ENCODE measurements at regions not wholly inside any gene's neighbourhood (a gene's known extent, or its start where the extent isn't known, plus 50 kb on each side); places are given as distances from the start of the nearest gene placed in this dataset.
A peak's percentile ranks its signal among the peaks of the same experiment; 100 is the strongest.

DNA sequence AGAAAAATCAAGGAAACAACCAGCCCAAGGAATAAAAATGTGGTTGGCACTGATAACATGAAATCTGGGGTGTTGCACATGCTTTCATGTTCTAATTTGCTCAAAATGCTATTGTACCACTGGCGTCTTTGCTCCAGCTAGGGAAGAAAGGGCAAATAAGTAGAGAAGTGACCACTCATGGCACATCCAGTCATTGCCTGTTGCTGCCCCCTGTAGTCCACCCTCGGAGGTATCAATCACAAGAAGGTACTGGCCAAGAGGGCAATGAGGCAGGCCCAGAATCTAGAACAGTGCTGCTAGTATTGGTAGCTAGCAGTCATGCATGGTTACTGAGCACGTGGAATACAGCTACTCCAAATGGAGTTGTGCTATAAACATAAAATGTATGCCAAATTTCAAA lies 213.4 kb downstream of the CDCA7 start:
- no peak overlapping the region for H3K4me2 ChIP-seq (ENCODE audit: low read depth, low read length, poor library complexity, severe bottlenecking)

DNA sequence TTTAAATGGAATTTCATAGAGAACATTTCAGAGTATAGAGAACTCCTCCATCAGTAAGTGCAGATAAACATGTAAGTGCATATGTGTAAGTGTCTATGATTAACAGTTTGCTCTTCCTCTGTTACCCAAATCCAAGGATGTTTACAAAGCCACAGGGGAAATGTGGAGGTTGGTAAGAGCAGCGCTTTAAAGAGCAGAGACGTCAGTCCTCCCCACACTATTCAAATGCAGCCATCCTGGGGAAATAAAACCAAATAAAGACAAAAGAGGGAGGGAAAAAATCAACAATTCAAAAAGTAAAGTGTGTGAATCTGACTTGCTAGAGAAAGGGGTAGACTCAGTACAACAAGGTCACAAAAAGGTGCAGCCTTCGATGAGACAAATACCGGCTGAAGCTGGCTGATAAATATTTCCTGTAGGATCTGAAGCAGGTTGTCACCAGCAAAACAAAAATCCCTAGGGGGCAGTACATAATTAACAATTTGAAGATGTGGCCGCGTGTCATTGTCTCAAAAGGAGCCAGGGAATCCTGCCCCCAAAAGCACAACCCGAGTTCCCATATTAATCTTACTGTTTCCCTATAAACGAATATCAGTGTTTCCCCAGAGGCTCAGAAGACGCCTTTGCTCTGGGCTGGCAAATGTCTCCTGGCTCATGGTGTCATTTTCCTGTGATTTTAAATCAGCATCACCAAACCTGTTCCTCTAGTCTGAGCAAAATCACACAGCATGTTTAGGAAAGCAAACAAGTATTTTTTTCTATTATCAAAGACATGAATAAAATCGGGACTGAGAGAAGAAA lies 216.5 kb downstream of the CDCA7 start:
- Histone ChIP-seq H3K9me3 (ENCODE audit: insufficient read depth, low read depth, low read length) (no peaks in the 10 kb centered on the region), H3K4me1 (ENCODE audit: insufficient read depth, low read length, poor library complexity, severe bottlenecking) (peaks cover 8% of the 10 kb centered on the region), H3K36me3 (ENCODE audit: insufficient read depth, low read length) (no peaks in the 10 kb centered on the region), H4K20me1 (ENCODE audit: insufficient read depth, low read length, poor library complexity, severe bottlenecking) (no peaks in the 10 kb centered on the region), H3K27me3 (ENCODE audit: insufficient read depth, low read length, poor library complexity, severe bottlenecking) (no peaks in the 10 kb centered on the region), H3K4me3 (ENCODE audit: low read length, poor library complexity, severe bottlenecking) (no peak overlapping the region), H3F3A (ENCODE audit: low read depth) (no peaks in the 10 kb centered on the region), H3K9ac (ENCODE audit: low read depth, low read length, poor library complexity, severe bottlenecking) (no peak overlapping the region), H3K9me2 (replicated peaks; ENCODE audit: low read depth, low read length) (no peaks in the 10 kb centered on the region), H2AFZ (ENCODE audit: low read length) (peak overlapping the region; percentile 79), H3K4me2 (ENCODE audit: low read depth, low read length, poor library complexity, severe bottlenecking) (no peak overlapping the region), H3K79me2 (ENCODE audit: insufficient read depth, low read length) (no peaks in the 10 kb centered on the region)
- no peak for TF ChIP-seq EZH2phosphoT487 (IDR thresholded peaks at IDR 0.05; ENCODE audit: borderline replicate concordance)
- TF ChIP-seq, protein P1, sequence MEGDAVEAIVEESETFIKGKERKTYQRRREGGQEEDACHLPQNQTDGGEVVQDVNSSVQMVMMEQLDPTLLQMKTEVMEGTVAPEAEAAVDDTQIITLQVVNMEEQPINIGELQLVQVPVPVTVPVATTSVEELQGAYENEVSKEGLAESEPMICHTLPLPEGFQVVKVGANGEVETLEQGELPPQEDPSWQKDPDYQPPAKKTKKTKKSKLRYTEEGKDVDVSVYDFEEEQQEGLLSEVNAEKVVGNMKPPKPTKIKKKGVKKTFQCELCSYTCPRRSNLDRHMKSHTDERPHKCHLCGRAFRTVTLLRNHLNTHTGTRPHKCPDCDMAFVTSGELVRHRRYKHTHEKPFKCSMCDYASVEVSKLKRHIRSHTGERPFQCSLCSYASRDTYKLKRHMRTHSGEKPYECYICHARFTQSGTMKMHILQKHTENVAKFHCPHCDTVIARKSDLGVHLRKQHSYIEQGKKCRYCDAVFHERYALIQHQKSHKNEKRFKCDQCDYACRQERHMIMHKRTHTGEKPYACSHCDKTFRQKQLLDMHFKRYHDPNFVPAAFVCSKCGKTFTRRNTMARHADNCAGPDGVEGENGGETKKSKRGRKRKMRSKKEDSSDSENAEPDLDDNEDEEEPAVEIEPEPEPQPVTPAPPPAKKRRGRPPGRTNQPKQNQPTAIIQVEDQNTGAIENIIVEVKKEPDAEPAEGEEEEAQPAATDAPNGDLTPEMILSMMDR (conservative IDR thresholded peaks at IDR 0.05; ENCODE audit: low read length): peak; percentile 43

More for the DNA sequence above, 213.4 kb downstream of the CDCA7 start:
- Histone ChIP-seq H3K9ac (ENCODE audit: low read depth, low read length, poor library complexity, severe bottlenecking) (no peak overlapping the region), H3K9me2 (replicated peaks; ENCODE audit: low read depth, low read length) (no peaks in the 10 kb centered on the region), H3K4me3 (ENCODE audit: low read length, poor library complexity, severe bottlenecking) (no peak overlapping the region), H3F3A (ENCODE audit: low read depth) (no peaks in the 10 kb centered on the region), H2AFZ (ENCODE audit: low read length) (no peak overlapping the region), H3K27me3 (ENCODE audit: insufficient read depth, low read length, poor library complexity, severe bottlenecking) (no peaks in the 10 kb centered on the region), H3K79me2 (ENCODE audit: insufficient read depth, low read length) (no peaks in the 10 kb centered on the region), H3K36me3 (ENCODE audit: insufficient read depth, low read length) (no peaks in the 10 kb centered on the region), H3K9me3 (ENCODE audit: insufficient read depth, low read depth, low read length) (no peaks in the 10 kb centered on the region), H3K4me1 (ENCODE audit: insufficient read depth, low read length, poor library complexity, severe bottlenecking) (peaks cover 8% of the 10 kb centered on the region), H4K20me1 (ENCODE audit: insufficient read depth, low read length, poor library complexity, severe bottlenecking) (no peaks in the 10 kb centered on the region)
- TF ChIP-seq, protein P1 (conservative IDR thresholded peaks at IDR 0.05; ENCODE audit: low read length): peak; percentile 82
- TF ChIP-seq EZH2phosphoT487 (IDR thresholded peaks at IDR 0.05; ENCODE audit: borderline replicate concordance): no peak

DNA sequence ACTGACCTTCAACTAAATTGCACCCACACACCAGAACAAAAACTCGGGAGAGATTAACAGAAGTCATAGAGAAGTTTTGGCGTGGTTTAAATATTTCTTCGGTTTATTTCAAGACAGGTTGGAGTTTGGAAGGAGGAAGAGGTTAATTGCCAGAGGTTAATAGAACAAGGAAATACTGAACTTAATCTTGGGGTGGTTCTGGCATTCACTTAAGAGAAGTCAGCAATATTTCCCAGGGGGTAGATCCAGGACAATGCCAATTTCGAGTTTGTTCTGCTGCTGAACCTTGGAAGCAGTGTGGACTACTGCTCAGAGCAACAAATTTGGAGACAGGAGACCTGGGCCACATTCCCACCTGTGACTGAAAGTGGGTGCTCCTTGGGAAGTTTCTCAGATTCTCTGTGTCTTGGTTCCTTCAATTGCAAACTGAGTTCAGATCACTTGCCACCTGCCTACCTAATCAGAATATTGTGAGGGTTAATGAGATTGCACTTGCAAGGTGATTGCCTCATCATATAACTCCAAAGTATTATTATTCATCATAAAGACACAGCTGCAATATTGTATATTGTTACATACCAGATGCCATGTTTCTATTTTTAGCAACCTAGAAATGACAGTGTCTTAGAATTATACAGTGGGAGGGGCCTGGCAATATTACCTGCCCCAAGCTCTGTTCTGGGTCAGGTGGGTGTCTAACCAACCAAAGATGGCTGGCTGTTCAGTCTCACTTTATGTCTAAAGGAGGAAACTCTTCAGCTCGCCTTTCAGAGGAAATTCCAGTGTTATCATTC lies 217.4 kb downstream of the CDCA7 start:
- TF ChIP-seq EZH2phosphoT487 (IDR thresholded peaks at IDR 0.05; ENCODE audit: borderline replicate concordance): no peak
- TF ChIP-seq, protein P1 (conservative IDR thresholded peaks at IDR 0.05; ENCODE audit: low read length): no peak
- Histone ChIP-seq H3K4me3 (ENCODE audit: low read length, poor library complexity, severe bottlenecking) (no peak overlapping the region), H3K9ac (ENCODE audit: low read depth, low read length, poor library complexity, severe bottlenecking) (no peak overlapping the region), H3K79me2 (ENCODE audit: insufficient read depth, low read length) (no peaks in the 10 kb centered on the region), H3K36me3 (ENCODE audit: insufficient read depth, low read length) (no peaks in the 10 kb centered on the region), H3K9me3 (ENCODE audit: insufficient read depth, low read depth, low read length) (no peaks in the 10 kb centered on the region), H3K4me1 (ENCODE audit: insufficient read depth, low read length, poor library complexity, severe bottlenecking) (peaks cover 8% of the 10 kb centered on the region), H3K9me2 (replicated peaks; ENCODE audit: low read depth, low read length) (no peaks in the 10 kb centered on the region), H4K20me1 (ENCODE audit: insufficient read depth, low read length, poor library complexity, severe bottlenecking) (no peaks in the 10 kb centered on the region), H3K4me2 (ENCODE audit: low read depth, low read length, poor library complexity, severe bottlenecking) (no peak overlapping the region), H3F3A (ENCODE audit: low read depth) (no peaks in the 10 kb centered on the region), H2AFZ (ENCODE audit: low read length) (peak overlapping the region; percentile 31), H3K27me3 (ENCODE audit: insufficient read depth, low read length, poor library complexity, severe bottlenecking) (no peaks in the 10 kb centered on the region)
